Neuronal stem cell (in vitro differentiated cells): ENCODE measurements at regions not wholly inside any gene's neighbourhood (a gene's known extent, or its start where the extent isn't known, plus 50 kb on each side); places are given as distances from the start of the nearest gene placed in this dataset.

Experiments used
- DNase-seq: peaks from one replicate; pipeline ENCODE4 v3.0.0-alpha.2; 2013; ENCODE audit warnings: low spot score
- H2AFZ ChIP-seq: one replicate; pipeline ENCODE4 v1.6.1; 2013; ENCODE audit warnings: mild to moderate bottlenecking, low read length, inconsistent platforms
- H2AK5ac ChIP-seq: 2 replicates; pipeline ENCODE4 v1.6.1; 2013; ENCODE audit warnings: low read depth, mild to moderate bottlenecking, inconsistent platforms, low read length, moderate library complexity, mixed read lengths
- H2BK120ac ChIP-seq: 2 replicates; pipeline ENCODE4 v1.6.1; 2013; ENCODE audit warnings: low read depth, mild to moderate bottlenecking, inconsistent platforms, low read length, moderate library complexity, mixed read lengths
- H2BK12ac ChIP-seq: one replicate; pipeline ENCODE4 v1.6.1; 2013; ENCODE audit warnings: low read length, inconsistent platforms
- H2BK15ac ChIP-seq: 2 replicates; pipeline ENCODE4 v1.6.1; 2013; ENCODE audit warnings: mild to moderate bottlenecking, low read length, inconsistent platforms, mixed read lengths
- H2BK5ac ChIP-seq: one replicate; pipeline ENCODE4 v1.6.1; 2013; ENCODE audit warnings: inconsistent platforms, mild to moderate bottlenecking, low read length, moderate library complexity
- H3K14ac ChIP-seq: one replicate; pipeline ENCODE4 v1.6.1; 2013; ENCODE audit warnings: low read length, inconsistent platforms
- H3K18ac ChIP-seq: 2 replicates; pipeline ENCODE4 v1.6.1; 2013; ENCODE audit warnings: low read length, inconsistent platforms
- H3K23ac ChIP-seq: 2 replicates; pipeline ENCODE4 v1.6.1; 2013; ENCODE audit warnings: low read depth, mild to moderate bottlenecking, mixed read lengths, low read length, inconsistent platforms; ENCODE audit not compliant: poor library complexity
- H3K27ac ChIP-seq: replicated peaks from 3 replicates; pipeline ENCODE4 v1.5.1; 2013; ENCODE audit warnings: low read length, inconsistent platforms
- H3K27me3 ChIP-seq, 3 experiments: 2 replicates each; pipeline ENCODE4 v1.6.1; 2013; ENCODE audit warnings: low read length in 3 of 3, mild to moderate bottlenecking in 2 of 3, inconsistent platforms in 1 of 3, low read depth in 1 of 3, mixed read lengths in 1 of 3, moderate library complexity in 1 of 3; ENCODE audit not compliant: control insufficient read depth in 3 of 3, insufficient read depth in 3 of 3
- H3K36me3 ChIP-seq, 2 donors: replicated peaks in 1 of 2; 2 replicates each; pipeline ENCODE4 v1.6.1; 2013; ENCODE audit warnings: low read length in 2 of 2; ENCODE audit not compliant: control insufficient read depth in 2 of 2, insufficient read depth in 2 of 2
- H3K4ac ChIP-seq: 2 replicates; pipeline ENCODE4 v1.6.1; 2013; ENCODE audit warnings: inconsistent platforms, mild to moderate bottlenecking, low read length, moderate library complexity
- H3K4me1 ChIP-seq, 2 donors: 1 replicate in 1 of 2; 2 replicates in 1 of 2; pipeline ENCODE4 v1.6.1; 2013; ENCODE audit warnings: low read length in 2 of 2, low read depth in 1 of 2; ENCODE audit not compliant: control insufficient read depth in 2 of 2, insufficient read depth in 1 of 2
- H3K4me2 ChIP-seq: one replicate; pipeline ENCODE4 v1.6.1; 2013; ENCODE audit warnings: mild to moderate bottlenecking, low read length, inconsistent platforms; ENCODE audit not compliant: insufficient read depth, poor library complexity, severe bottlenecking
- H3K4me3 ChIP-seq, 2 donors: 2 replicates each; pipeline ENCODE4 v1.5.1; 2013; ENCODE audit warnings: low read length in 2 of 2, mild to moderate bottlenecking in 2 of 2, inconsistent platforms in 1 of 2, moderate library complexity in 1 of 2
- H3K79me1 ChIP-seq: one replicate; pipeline ENCODE4 v1.6.1; 2013; ENCODE audit warnings: low read depth, mild to moderate bottlenecking, inconsistent platforms, low read length, moderate library complexity
- H3K9ac ChIP-seq: one replicate; pipeline ENCODE4 v1.6.1; 2013; ENCODE audit warnings: mild to moderate bottlenecking, low read depth, low read length, inconsistent platforms; ENCODE audit not compliant: poor library complexity
- H3K9me3 ChIP-seq, 2 donors: replicated peaks in 1 of 2; 2 replicates each; pipeline versions ENCODE3 to v1.6.1; 2013; ENCODE audit warnings: low read length in 2 of 2, mild to moderate bottlenecking in 2 of 2, inconsistent platforms in 1 of 2, low read depth in 1 of 2, mixed read lengths in 1 of 2, moderate library complexity in 1 of 2; ENCODE audit not compliant: control insufficient read depth in 2 of 2, insufficient read depth in 1 of 2
- H4K8ac ChIP-seq: one replicate; pipeline ENCODE4 v1.6.1; 2013; ENCODE audit warnings: low read depth, mild to moderate bottlenecking, inconsistent platforms, low read length, moderate library complexity
- H4K91ac ChIP-seq: one replicate; pipeline ENCODE4 v1.6.1; 2013; ENCODE audit warnings: low read length, low read depth, mild to moderate bottlenecking, inconsistent platforms; ENCODE audit not compliant: poor library complexity
- WGBS, 2 donors: extraction: QIAGEN DNeasy Blood & Tissue Kit; methylation state at CpG; one replicate each; pipeline ENCODE4 v1.1.7; 2013; ENCODE audit warnings: missing lambda C conversion rate in 2 of 2, mixed read lengths in 1 of 2; ENCODE audit not compliant: insufficient read length in 2 of 2, insufficient replicate concordance in 1 of 2; ENCODE audit errors: extremely low coverage in 2 of 2; 5-methylcytosine and 5-hydroxymethylcytosine counted together

DNA sequence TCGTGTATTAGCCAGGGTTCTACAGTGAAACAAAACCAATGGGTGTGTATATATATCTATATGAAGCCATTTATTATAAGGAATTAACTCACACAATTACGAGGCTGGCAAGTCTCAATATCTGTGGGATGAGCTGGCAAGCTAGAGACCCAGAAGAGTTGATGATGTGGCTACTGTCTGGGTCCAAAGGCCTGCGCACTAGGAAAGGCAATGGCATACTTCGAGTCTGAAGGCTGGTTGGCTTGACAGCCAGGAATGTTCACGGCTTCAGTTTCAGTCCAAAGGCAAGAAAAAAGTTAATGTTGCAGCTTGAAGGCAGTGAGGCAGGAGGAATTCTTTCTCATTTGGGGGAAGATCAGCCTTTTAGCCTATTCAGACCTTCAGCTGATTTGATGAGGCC, 893.3 kb upstream of the LRFN5 start:
- no peak overlapping the region for H4K91ac ChIP-seq
- no peaks in the 10 kb centered on the region for H3K4me1 ChIP-seq
- H4K8ac ChIP-seq: no peak overlapping the region
- H3K18ac ChIP-seq: no peak overlapping the region
- peaks cover 1 to 15% of the 10 kb centered on the region in 2 donors for H3K9me3 ChIP-seq
- no peak for DNase-seq
- no peak overlapping the region for H3K9ac ChIP-seq
- H3K23ac ChIP-seq: no peak overlapping the region
- no peak overlapping the region for H2BK15ac ChIP-seq
- H3K79me1 ChIP-seq: no peaks in the 10 kb centered on the region
- no CpG with 5 or more reads among the region's 5 CpGs for WGBS, 2 donors
- no peak overlapping the region for H3K4ac ChIP-seq
- H2AFZ ChIP-seq: no peak overlapping the region
- no peak overlapping the region for H2BK12ac ChIP-seq
- H3K27me3 ChIP-seq: no peaks in the 10 kb centered on the region
- no peaks in the 10 kb centered on the region for H3K36me3 ChIP-seq
- no peak overlapping the region for H2BK5ac ChIP-seq
- H2BK120ac ChIP-seq: no peak overlapping the region
- H3K4me2 ChIP-seq: no peak overlapping the region
- H3K4me3 ChIP-seq: no peak overlapping the region
- no peak overlapping the region for H2AK5ac ChIP-seq
- no peak overlapping the region for H3K27ac ChIP-seq
- no peak overlapping the region for H3K14ac ChIP-seq

DNA sequence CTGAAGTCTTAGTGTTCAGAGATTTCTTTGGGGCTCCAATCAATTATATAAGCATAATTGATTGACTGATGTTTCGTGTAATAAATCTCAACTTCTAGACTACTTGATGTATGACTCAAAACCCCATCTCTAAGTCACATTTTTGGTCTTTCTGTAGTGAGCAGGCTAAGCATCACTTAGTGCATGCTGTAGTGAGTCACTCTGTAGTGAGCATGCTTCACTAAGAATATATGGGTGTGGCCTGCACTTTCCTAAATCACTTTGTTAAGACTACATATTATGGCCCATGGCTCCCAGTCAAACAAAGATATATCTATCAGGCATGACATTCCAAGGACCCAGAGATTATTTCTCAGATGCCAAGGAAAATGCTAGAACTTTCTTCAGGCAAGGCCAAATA, 909.4 kb upstream of the LRFN5 start:
- Histone ChIP-seq H3K14ac (no peak overlapping the region), H2AK5ac (no peak overlapping the region), H2BK15ac (no peak overlapping the region), H3K27ac (no peak overlapping the region), H2BK5ac (no peak overlapping the region), H4K8ac (no peak overlapping the region), H3K9ac (no peak overlapping the region), H2BK120ac (no peak overlapping the region), H3K4me2 (no peak overlapping the region), H3K4me1 (no peaks in the 10 kb centered on the region), H3K18ac (no peak overlapping the region), H3K4me3 (no peak overlapping the region), H2BK12ac (no peak overlapping the region), H2AFZ (no peak overlapping the region), H4K91ac (no peak overlapping the region), H3K36me3 (no peaks in the 10 kb centered on the region), H3K27me3 (no peaks in the 10 kb centered on the region), H3K79me1 (no peaks in the 10 kb centered on the region), H3K23ac (no peak overlapping the region), H3K4ac (no peak overlapping the region), H3K9me3 (no peaks in the 10 kb centered on the region)
- no peak for DNase-seq
- no CpG with 5 or more reads among the region's 1 CpG for WGBS, 2 donors

DNA sequence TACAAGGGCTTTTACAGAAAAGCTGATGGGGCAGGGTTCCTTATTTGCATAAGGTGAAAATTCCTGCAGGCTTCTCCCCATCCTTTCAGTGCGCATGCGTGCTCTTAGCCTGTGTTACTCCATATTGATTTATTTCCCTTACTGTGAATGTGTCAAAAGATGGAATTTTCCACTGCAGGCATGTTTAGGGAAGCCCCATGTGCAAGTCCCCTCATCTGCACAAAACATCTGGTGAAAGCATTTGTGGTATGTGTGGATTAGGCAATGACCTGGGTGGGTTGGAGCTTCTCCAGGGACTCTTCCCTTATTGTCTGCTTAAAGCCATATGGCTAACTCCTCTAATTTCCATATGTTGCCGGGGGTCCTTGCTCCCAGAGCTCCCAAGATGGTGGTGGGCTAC, 912.7 kb upstream of the LRFN5 start:
- H3K9ac ChIP-seq: no peak overlapping the region
- no peak overlapping the region for H3K23ac ChIP-seq
- H3K14ac ChIP-seq: no peak overlapping the region
- no peaks in the 10 kb centered on the region for H3K79me1 ChIP-seq
- DNase-seq: no peak
- no peaks in the 10 kb centered on the region for H3K27me3 ChIP-seq
- no peaks in the 10 kb centered on the region for H3K4me1 ChIP-seq
- no peak overlapping the region for H4K91ac ChIP-seq
- no peak overlapping the region for H3K4me3 ChIP-seq
- no peak overlapping the region for H3K18ac ChIP-seq
- no peak overlapping the region for H2BK120ac ChIP-seq
- H3K27ac ChIP-seq: no peak overlapping the region
- H2AK5ac ChIP-seq: no peak overlapping the region
- no peak overlapping the region for H2BK12ac ChIP-seq
- no peak overlapping the region for H2BK5ac ChIP-seq
- H3K9me3 ChIP-seq: no peaks in the 10 kb centered on the region
- H3K36me3 ChIP-seq: no peaks in the 10 kb centered on the region
- no peak overlapping the region for H2BK15ac ChIP-seq
- no peak overlapping the region for H2AFZ ChIP-seq
- no CpG with 5 or more reads among the region's 3 CpGs for WGBS, 2 donors
- no peak overlapping the region for H4K8ac ChIP-seq
- no peak overlapping the region for H3K4ac ChIP-seq
- H3K4me2 ChIP-seq: no peak overlapping the region

DNA sequence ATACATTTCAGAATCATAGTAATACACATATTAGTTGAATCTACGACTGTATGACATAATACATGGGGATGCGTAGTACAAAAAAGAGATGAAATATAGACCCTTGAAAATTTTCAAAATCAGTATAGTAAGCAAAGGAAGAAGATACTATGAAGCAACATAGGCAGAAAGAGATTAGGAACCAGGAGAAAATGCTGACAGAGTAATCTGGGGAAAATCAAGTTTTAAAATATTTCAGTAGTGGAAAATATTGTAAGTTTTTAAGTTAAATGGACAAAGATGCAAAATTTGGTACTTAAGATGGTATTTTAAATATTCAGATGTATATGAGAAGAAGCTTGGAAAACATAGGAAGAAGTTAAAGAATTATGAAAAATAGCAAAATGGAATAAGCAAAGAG, 915.6 kb upstream of the LRFN5 start:
- Histone ChIP-seq H3K9ac (no peak overlapping the region), H3K4ac (no peak overlapping the region), H3K4me2 (no peak overlapping the region), H4K91ac (no peak overlapping the region), H3K9me3 (no peaks in the 10 kb centered on the region), H3K36me3 (no peaks in the 10 kb centered on the region), H3K27me3 (no peaks in the 10 kb centered on the region), H3K27ac (no peak overlapping the region), H2BK120ac (no peak overlapping the region), H4K8ac (no peak overlapping the region), H2BK5ac (no peak overlapping the region), H3K18ac (no peak overlapping the region), H2BK12ac (no peak overlapping the region), H3K4me3 (no peak overlapping the region), H3K14ac (no peak overlapping the region), H3K23ac (no peak overlapping the region), H2AFZ (no peak overlapping the region), H3K4me1 (no peaks in the 10 kb centered on the region), H2BK15ac (no peak overlapping the region), H2AK5ac (no peak overlapping the region), H3K79me1 (no peaks in the 10 kb centered on the region)
- WGBS, 2 donors: no CpG with 5 or more reads among the region's 2 CpGs
- DNase-seq: no peak
